SK-N-SH treated with all-trans-retinoic acid at 6 μM for 48 hours (cell line): ENCODE measurements at regions not wholly inside any gene's neighbourhood (a gene's known extent, or its start where the extent isn't known, plus 50 kb on each side); places are given as distances from the start of the nearest gene placed in this dataset.

Experiments
- ARNTL ChIP-seq: fragments of 450-650 bp; formaldehyde crosslinking; IDR thresholded peaks from 2 replicates; pipeline ENCODE4 v1.5.0; 2020; ENCODE audit warnings: low read depth, mild to moderate bottlenecking, moderate library complexity, borderline replicate concordance
- CSDC2 ChIP-seq: fragments of 250-450 bp; sonication (Bioruptor Pico); IDR thresholded peaks from 2 replicates; pipeline ENCODE4 v1.5.0; 2020; ENCODE audit warnings: mild to moderate bottlenecking, moderate library complexity
- GLIS3 ChIP-seq: fragments of 250-450 bp; sonication (Bioruptor Pico); IDR thresholded peaks from 2 replicates; pipeline ENCODE4 v1.5.0; 2020; ENCODE audit warnings: mild to moderate bottlenecking, moderate library complexity
- PATZ1 ChIP-seq: fragments of 250-450 bp; sonication (Bioruptor Pico); IDR thresholded peaks from 2 replicates; pipeline ENCODE4 v1.8.0; 2020; ENCODE audit warnings: mild to moderate bottlenecking, moderate library complexity, borderline replicate concordance
- TCF4 ChIP-seq: fragments of 250-450 bp; sonication (Bioruptor Pico); IDR thresholded peaks from 2 replicates; pipeline ENCODE4 v1.8.0; 2021; ENCODE audit warnings: mild to moderate bottlenecking, moderate library complexity, borderline replicate concordance
- TOX ChIP-seq: fragments of 250-450 bp; sonication (Bioruptor Pico); IDR thresholded peaks from 2 replicates; pipeline ENCODE4 v1.8.0; 2021; ENCODE audit warnings: mild to moderate bottlenecking, moderate library complexity, borderline replicate concordance
- ZC3H10 ChIP-seq: fragments of 250-450 bp; sonication (Bioruptor Pico); IDR thresholded peaks from 2 replicates; pipeline ENCODE4 v1.5.1; 2021; ENCODE audit warnings: mild to moderate bottlenecking, moderate library complexity
- ZFP3 ChIP-seq: fragments of 250-450 bp; sonication (Bioruptor Pico); IDR thresholded peaks from 2 replicates; pipeline ENCODE4 v1.5.0; 2020; ENCODE audit warnings: mild to moderate bottlenecking, moderate library complexity
- ZFP30 ChIP-seq: fragments of 450-650 bp; formaldehyde crosslinking; IDR thresholded peaks from 2 replicates; pipeline ENCODE4 v1.5.0; 2022; ENCODE audit warnings: mild to moderate bottlenecking, moderate library complexity
- ZNF8 ChIP-seq: fragments of 450-650 bp; formaldehyde crosslinking; IDR thresholded peaks from 2 replicates; pipeline ENCODE4 v1.5.0; 2020; ENCODE audit warnings: mild to moderate bottlenecking, moderate library complexity

- TF ChIP-seq CSDC2 (CRISPR knock-in tag) (no peak), ZFP30 (CRISPR knock-in tag) (no peak), ZC3H10 (CRISPR knock-in tag) (no peak), GLIS3 (CRISPR knock-in tag) (no peak), TCF4 (CRISPR knock-in tag) (no peak), ZFP3 (CRISPR knock-in tag) (no peak), PATZ1 (CRISPR knock-in tag) (no peak), ARNTL (no peak), ZNF8 (CRISPR knock-in tag) (no peak), TOX (CRISPR knock-in tag) (no peak)
These were observed 98.7 kb downstream of the CYP26B1 start for GRCh38 chr2:72048881-72049477.
